B cell (primary cell): ENCODE measurements at regions not wholly inside any gene's neighbourhood (a gene's known extent, or its start where the extent isn't known, plus 50 kb on each side); places are given as distances from the start of the nearest gene placed in this dataset.

ENCODE experiments used
- ATAC-seq: fragments of 200-7000 bp; cut with Tn5 transposase; one replicate; pipeline ENCODE4 v1.10.0; 2021; ENCODE audit warnings: low read depth, mild to moderate bottlenecking, moderate number of reproducible peaks, moderate library complexity
- CTCF ChIA-PET: fragments of 350-600 bp; sonication (Branson Sonifier 250); formaldehyde crosslinking; loops from one replicate; lab custom pipeline; 2021; ENCODE audit warnings: antibody characterized with exemption, inconsistent platforms; lab: Charles Lee
- POLR2A ChIA-PET: fragments of 350-600 bp; sonication (Branson Sonifier 250); formaldehyde crosslinking; loops from one replicate; lab custom pipeline; 2021; ENCODE audit warnings: antibody characterized with exemption; lab: Charles Lee
- DNase-seq: peaks from one replicate; pipeline ENCODE4 v3.0.0; 2013
- H2AFZ ChIP-seq: 2 replicates; pipeline ENCODE4 v1.6.1; 2012; ENCODE audit warnings: mild to moderate bottlenecking, low read depth, low read length; ENCODE audit not compliant: insufficient read depth, poor library complexity, severe bottlenecking
- H3K27ac ChIP-seq, 2 donors: 1 replicate in 1 of 2; 2 replicates in 1 of 2; pipeline ENCODE4 v1.5.1; 2012 to 2013; ENCODE audit warnings: low read length in 2 of 2, mild to moderate bottlenecking in 2 of 2, moderate library complexity in 1 of 2
- H3K27me3 ChIP-seq, 4 experiments: fragments of 200-600 bp in 1 of 4; sonication (generic) in 1 of 4; replicated peaks in 1 of 4; 1 replicate in 2 of 4; 2 replicates in 2 of 4; pipeline versions ENCODE4 v1.6.1 to v1.7.0; 2013 to 2016; ENCODE audit warnings: low read length in 3 of 4, mild to moderate bottlenecking in 2 of 4, mixed read lengths in 1 of 4, moderate library complexity in 1 of 4; ENCODE audit not compliant: insufficient read depth in 4 of 4, control insufficient read depth in 3 of 4; ENCODE audit errors: control extremely low read depth in 1 of 4
- H3K36me3 ChIP-seq, 2 experiments: replicated peaks in 1 of 2; 1 replicate in 1 of 2; 2 replicates in 1 of 2; pipeline versions ENCODE4 v1.6.1 to v1.7.1; 2013; ENCODE audit warnings: low read length in 1 of 2; ENCODE audit not compliant: insufficient read depth in 2 of 2, control insufficient read depth in 1 of 2; ENCODE audit errors: control extremely low read depth in 1 of 2, extremely low read depth in 1 of 2
- H3K4me1 ChIP-seq, 2 donors: fragments of 200-600 bp in 1 of 2; sonication (generic) in 1 of 2; 1 replicate in 1 of 2; 2 replicates in 1 of 2; pipeline versions ENCODE4 v1.5.1 to v1.6.1; 2013 to 2017; ENCODE audit warnings: low read length in 2 of 2; ENCODE audit not compliant: control insufficient read depth in 2 of 2, insufficient read depth in 2 of 2
- H3K4me2 ChIP-seq: replicated peaks from 2 replicates; pipeline ENCODE3; 2012; ENCODE audit warnings: mild to moderate bottlenecking, low read depth, low read length; ENCODE audit not compliant: poor library complexity, severe bottlenecking
- H3K4me3 ChIP-seq, 5 experiments: fragments of 200-600 bp in 1 of 5; sonication (generic) in 1 of 5; 1 replicate in 3 of 5; 2 replicates in 2 of 5; pipeline versions ENCODE4 v1.5.1 to v1.7.0; 2011 to 2016; ENCODE audit warnings: low read length in 4 of 5, mild to moderate bottlenecking in 4 of 5, low read depth in 2 of 5, control low read depth in 1 of 5, moderate library complexity in 1 of 5; ENCODE audit not compliant: insufficient read depth in 1 of 5; ENCODE audit errors: control extremely low read depth in 1 of 5, extremely low read depth in 1 of 5
- H3K79me2 ChIP-seq: fragments of 200-600 bp; sonication (generic); one replicate; pipeline ENCODE4 v1.6.0; 2016; ENCODE audit warnings: low read length; ENCODE audit not compliant: control insufficient read depth, insufficient read depth
- H3K9ac ChIP-seq: fragments of 200-600 bp; sonication (generic); 2 replicates; pipeline ENCODE4 v1.6.1; 2017; ENCODE audit warnings: mild to moderate bottlenecking, low read length, moderate library complexity
- H3K9me3 ChIP-seq, 3 donors: one replicate each; pipeline versions ENCODE4 v1.6.1 to v1.7.1; 2013; ENCODE audit warnings: low read length in 2 of 3; ENCODE audit not compliant: control insufficient read depth in 2 of 3, insufficient read depth in 1 of 3; ENCODE audit errors: control extremely low read depth in 1 of 3
- H4K20me1 ChIP-seq: 2 replicates; pipeline ENCODE4 v1.6.0; 2012; ENCODE audit warnings: mild to moderate bottlenecking, low read length; ENCODE audit not compliant: insufficient read depth, control insufficient read depth, poor library complexity, severe bottlenecking
- H3K27ac Mint-ChIP-seq: one replicate; pipeline ENCODE4 v1.8.0; 2021; ENCODE audit warnings: mixed read lengths
- H3K27me3 Mint-ChIP-seq: one replicate; pipeline ENCODE4 v1.8.0; 2021; ENCODE audit warnings: mixed read lengths
- H3K4me1 Mint-ChIP-seq: one replicate; pipeline ENCODE4 v1.8.0; 2021; ENCODE audit warnings: mixed read lengths
- H3K4me3 Mint-ChIP-seq: one replicate; pipeline ENCODE4 v1.8.0; 2021; ENCODE audit warnings: mixed read lengths
- H3K9me3 Mint-ChIP-seq: one replicate; pipeline ENCODE4 v1.8.0; 2022; ENCODE audit warnings: mixed read lengths; ENCODE audit not compliant: insufficient read depth
- EZH2 ChIP-seq: IDR thresholded peaks from 2 replicates; pipeline ENCODE4 v1.6.1; 2012; ENCODE audit warnings: borderline replicate concordance, low read depth, mild to moderate bottlenecking, moderate library complexity, low read length; ENCODE audit not compliant: insufficient read depth, poor library complexity, severe bottlenecking
- WGBS: methylation state at CpG from one replicate; pipeline ENCODE4 v1.1.5; 2013; ENCODE audit warnings: missing lambda C conversion rate; ENCODE audit not compliant: insufficient coverage; 5-methylcytosine and 5-hydroxymethylcytosine counted together
- intact Hi-C: fragments of 100-400 bp; cut with micrococcal nuclease; formaldehyde crosslinking; loops from one replicate; pipeline ENCODE4 v1.10.0; 2022
- TF ChIP-seq, protein P1 (sequence below): fragments of 200-600 bp; IDR thresholded peaks from one replicate; pipeline ENCODE4 v1.8.0; 2022; ENCODE audit warnings: antibody characterized with exemption, mild to moderate bottlenecking

DNA sequence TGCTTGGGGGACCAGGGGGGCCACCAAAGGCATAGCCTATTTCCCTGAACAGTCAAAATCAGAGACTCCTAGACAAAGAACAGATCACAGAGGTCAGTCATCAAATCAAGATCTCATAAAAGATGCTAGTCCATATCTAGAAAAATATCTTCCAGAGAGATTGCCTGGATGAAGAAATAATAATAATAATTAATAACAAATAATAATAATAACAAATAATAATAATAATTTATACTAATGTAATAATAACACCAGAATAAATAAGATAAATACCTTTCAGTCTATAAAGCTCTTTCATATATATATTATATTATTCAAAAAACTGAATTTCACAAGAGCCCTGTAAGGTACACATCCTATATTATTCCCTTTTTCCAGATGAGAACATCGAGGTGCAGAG, 129.6 kb downstream of the PAX1 start:
- Mint-ChIP-seq H3K4me3 (no peak overlapping the region), H3K9me3 (no peaks in the 10 kb centered on the region), H3K27ac (no peak overlapping the region), H3K4me1 (no peaks in the 10 kb centered on the region), H3K27me3 (no peaks in the 10 kb centered on the region)
- intact Hi-C loops, result no loop called here
- CTCF ChIA-PET, result no interaction called here
- H4K20me1 ChIP-seq, result no peaks in the 10 kb centered on the region
- H3K79me2 ChIP-seq, result no peaks in the 10 kb centered on the region
- H3K4me2 ChIP-seq, result no peak overlapping the region
- no peaks in the 10 kb centered on the region for H3K4me1 ChIP-seq
- H3K36me3 ChIP-seq, result no peaks in the 10 kb centered on the region
- no peak overlapping the region for H3K27ac ChIP-seq
- POLR2A ChIA-PET, result no interaction called here
- ATAC-seq (no peak), DNase-seq (no peak)
- no CpG with 5 or more reads among the region's 1 CpG for WGBS
- peaks cover 0 to 8% (median 0%) of the 10 kb centered on the region in 3 donors for H3K9me3 ChIP-seq
- H3K27me3 ChIP-seq, result no peaks in the 10 kb centered on the region
- no peak overlapping the region for H3K4me3 ChIP-seq
- H2AFZ ChIP-seq, result no peak overlapping the region
- TF ChIP-seq, protein P1, sequence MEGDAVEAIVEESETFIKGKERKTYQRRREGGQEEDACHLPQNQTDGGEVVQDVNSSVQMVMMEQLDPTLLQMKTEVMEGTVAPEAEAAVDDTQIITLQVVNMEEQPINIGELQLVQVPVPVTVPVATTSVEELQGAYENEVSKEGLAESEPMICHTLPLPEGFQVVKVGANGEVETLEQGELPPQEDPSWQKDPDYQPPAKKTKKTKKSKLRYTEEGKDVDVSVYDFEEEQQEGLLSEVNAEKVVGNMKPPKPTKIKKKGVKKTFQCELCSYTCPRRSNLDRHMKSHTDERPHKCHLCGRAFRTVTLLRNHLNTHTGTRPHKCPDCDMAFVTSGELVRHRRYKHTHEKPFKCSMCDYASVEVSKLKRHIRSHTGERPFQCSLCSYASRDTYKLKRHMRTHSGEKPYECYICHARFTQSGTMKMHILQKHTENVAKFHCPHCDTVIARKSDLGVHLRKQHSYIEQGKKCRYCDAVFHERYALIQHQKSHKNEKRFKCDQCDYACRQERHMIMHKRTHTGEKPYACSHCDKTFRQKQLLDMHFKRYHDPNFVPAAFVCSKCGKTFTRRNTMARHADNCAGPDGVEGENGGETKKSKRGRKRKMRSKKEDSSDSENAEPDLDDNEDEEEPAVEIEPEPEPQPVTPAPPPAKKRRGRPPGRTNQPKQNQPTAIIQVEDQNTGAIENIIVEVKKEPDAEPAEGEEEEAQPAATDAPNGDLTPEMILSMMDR, result no peak
- TF ChIP-seq EZH2, result no peak
- no peak overlapping the region for H3K9ac ChIP-seq

DNA sequence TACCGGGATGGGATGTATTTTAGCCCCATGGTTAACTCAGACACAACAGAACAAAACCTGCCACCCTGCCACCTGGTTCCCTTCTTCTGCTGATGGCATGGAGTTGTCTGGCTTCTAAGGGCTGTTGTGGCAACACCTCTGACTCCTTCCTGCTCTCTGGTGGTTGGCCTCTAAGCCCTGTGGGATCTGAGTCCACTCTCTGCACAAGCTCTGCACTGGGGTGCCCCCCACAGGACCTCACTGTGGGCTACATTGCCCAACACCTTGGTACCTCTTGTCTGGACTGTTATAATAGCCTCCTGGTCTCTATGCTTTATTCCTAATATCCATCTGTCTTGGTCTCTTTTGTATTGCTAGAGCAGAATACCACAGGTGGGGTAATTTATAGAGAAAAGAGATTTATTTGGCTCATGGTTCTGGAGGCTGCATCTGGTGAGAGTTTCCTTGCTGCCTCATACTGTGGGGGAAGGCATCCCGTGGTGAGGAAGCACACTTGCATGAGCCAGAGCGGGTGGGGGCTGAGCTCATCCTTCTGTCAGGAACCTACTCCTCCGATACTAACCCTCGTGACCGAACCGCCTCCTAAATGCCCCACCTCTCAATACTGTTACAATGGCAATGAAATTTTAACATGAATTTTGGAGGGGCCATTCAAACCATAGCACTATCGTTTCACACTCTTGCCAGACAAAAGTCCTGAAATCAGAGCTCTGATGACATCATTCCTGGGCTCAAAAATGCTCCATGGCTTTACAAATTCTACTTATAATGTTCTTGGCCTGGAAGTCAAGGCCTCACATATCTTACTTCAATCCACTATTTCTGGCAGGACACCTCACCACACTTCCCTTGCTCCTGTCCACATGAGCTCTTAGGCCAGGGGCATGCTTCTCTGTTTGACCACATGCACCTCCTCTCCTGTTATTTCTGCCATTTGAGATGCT, 127.2 kb downstream of the PAX1 start:
- no peak for DNase-seq
- Histone ChIP-seq H3K4me3 (no peak overlapping the region), H3K79me2 (no peaks in the 10 kb centered on the region), H3K4me1 (no peaks in the 10 kb centered on the region), H2AFZ (no peak overlapping the region), H3K27ac (no peak overlapping the region), H4K20me1 (no peaks in the 10 kb centered on the region), H3K4me2 (no peak overlapping the region), H3K27me3 (no peaks in the 10 kb centered on the region), H3K9ac (no peak overlapping the region), H3K9me3 (peaks cover 0 to 7% (median 0%) of the 10 kb centered on the region in 3 donors), H3K36me3 (no peaks in the 10 kb centered on the region)
- no peak for ATAC-seq
- TF ChIP-seq, protein P1, result no peak
- TF ChIP-seq EZH2, result no peak
- Mint-ChIP-seq H3K4me1 (no peaks in the 10 kb centered on the region), H3K9me3 (no peaks in the 10 kb centered on the region), H3K27me3 (no peaks in the 10 kb centered on the region), H3K27ac (no peak overlapping the region), H3K4me3 (no peak overlapping the region)
- WGBS, result 58% methylated on average over 2 of the region's 8 CpGs
- ChIA-PET CTCF (no interaction called here), POLR2A (no interaction called here)
- intact Hi-C loops, result no loop called here
